Esophagus muscularis mucosa (tissue), 3 donors: ENCODE measurements at regions not wholly inside any gene's neighbourhood (a gene's known extent, or its start where the extent isn't known, plus 50 kb on each side); places are given as distances from the start of the nearest gene placed in this dataset.

ENCODE experiments used
- CTCF ChIP-seq, 3 experiments: fragments of 200-600 bp in 2 of 3; fragments of 450-650 bp in 1 of 3; sonication (generic) in 2 of 3; IDR thresholded peaks; one replicate each; pipeline ENCODE4 v1.5.1; 2017 to 2019; ENCODE audit warnings: antibody characterized with exemption in 3 of 3, mild to moderate bottlenecking in 2 of 3, moderate library complexity in 1 of 3
- POLR2A ChIP-seq: fragments of 450-650 bp; IDR thresholded peaks from one replicate; pipeline ENCODE4 v1.6.1; 2017; ENCODE audit warnings: antibody characterized with exemption, moderate library complexity, mild to moderate bottlenecking, low read depth
- POLR2AphosphoS5 ChIP-seq, 2 donors: sonication (generic); formaldehyde crosslinking; IDR thresholded peaks; one replicate each; pipeline ENCODE4 v1.6.1; 2017; ENCODE audit warnings: antibody characterized with exemption in 2 of 2

GRCh38 chr4:24472161-24472510 lies 112.2 kb downstream of the DHX15 start:
- TF ChIP-seq CTCF (IDR thresholded peaks at IDR 0.05) (no peak), POLR2A (no peak), POLR2AphosphoS5 (IDR thresholded peaks at IDR 0.05) (no peak)
